GDM1 (cell line): ENCODE measurements at regions not wholly inside any gene's neighbourhood (a gene's known extent, or its start where the extent isn't known, plus 50 kb on each side); places are given as distances from the start of the nearest gene placed in this dataset.

Source experiments
- DNase-seq: peaks from one replicate; lab custom pipeline; 2025; lab: John Stamatoyannopoulos, UW

- DNase-seq = no peak
These were observed 100.1 kb upstream of the MAP4K3 start for GRCh38 chr2:39537150-39537549.

- no peak for DNase-seq
These were observed 101.6 kb upstream of the MAP4K3 start for GRCh38 chr2:39538718-39539117.

DNA sequence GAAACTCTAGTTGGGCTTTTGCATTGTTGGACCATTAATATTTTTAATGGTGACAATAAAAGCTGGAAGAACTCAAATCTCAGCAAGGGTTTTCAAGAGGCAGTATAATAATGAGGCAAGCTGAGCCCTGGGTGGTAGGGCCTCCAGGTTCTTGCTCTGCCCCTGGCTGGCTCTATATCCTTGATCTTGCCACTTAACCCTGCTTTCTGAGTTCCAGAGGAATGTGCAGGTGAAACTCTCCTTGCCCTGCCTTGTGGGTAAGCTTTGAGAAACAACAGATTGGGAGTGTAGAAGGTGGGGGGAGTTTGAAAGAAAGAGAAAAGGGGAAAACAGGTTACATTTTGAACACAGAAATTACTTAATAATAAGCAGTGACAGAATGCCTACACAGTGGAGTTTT, 103.3 kb upstream of the MAP4K3 start:
- no peak for DNase-seq

GRCh38 chr2:39541011-39541930, 104.2 kb upstream of the MAP4K3 start:
- DNase-seq = no peak

- DNase-seq = no peak
These were observed 105.4 kb upstream of the MAP4K3 start for GRCh38 chr2:39542523-39542922.

DNA sequence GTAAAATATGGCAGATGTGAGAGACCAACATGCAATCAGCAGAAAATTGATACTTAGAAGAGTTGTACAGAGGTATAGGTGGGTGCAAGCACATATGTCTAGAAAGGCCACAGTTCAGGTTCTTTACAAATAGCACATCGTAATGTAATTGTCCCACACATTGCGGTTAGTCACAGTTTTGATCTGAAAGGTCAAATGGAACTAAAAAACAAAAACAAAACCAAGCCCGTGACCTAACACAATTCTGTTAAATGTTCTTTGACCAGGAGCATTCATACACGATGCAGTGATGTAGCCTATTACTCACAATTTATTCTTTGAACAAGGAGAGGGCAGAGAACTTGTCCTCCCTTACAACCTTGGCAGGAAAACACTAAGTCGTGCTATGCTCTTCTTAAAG, 108.9 kb upstream of the MAP4K3 start:
- DNase-seq = no peak

DNA sequence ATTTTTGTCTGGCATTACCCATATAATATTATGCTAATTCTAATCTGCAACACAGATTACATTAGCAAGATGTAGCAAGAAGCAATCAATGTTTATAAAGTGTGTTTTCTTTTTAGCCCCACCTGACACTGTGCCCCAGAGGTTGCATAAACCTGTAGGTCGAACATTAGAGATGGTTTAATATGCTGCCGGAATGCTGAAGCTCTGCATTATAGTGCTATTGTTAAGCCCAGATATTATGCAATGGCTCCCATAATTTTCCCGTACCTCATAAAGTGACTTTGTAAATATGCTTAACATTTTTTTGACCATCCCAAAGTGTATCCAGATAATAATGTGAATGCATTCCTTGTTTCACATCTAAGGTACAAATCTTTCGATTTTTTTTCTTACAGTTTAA, 109.3 kb upstream of the MAP4K3 start:
- no peak for DNase-seq

- no peak for DNase-seq
These were observed 109.9 kb upstream of the MAP4K3 start for GRCh38 chr2:39546937-39547336.

DNA sequence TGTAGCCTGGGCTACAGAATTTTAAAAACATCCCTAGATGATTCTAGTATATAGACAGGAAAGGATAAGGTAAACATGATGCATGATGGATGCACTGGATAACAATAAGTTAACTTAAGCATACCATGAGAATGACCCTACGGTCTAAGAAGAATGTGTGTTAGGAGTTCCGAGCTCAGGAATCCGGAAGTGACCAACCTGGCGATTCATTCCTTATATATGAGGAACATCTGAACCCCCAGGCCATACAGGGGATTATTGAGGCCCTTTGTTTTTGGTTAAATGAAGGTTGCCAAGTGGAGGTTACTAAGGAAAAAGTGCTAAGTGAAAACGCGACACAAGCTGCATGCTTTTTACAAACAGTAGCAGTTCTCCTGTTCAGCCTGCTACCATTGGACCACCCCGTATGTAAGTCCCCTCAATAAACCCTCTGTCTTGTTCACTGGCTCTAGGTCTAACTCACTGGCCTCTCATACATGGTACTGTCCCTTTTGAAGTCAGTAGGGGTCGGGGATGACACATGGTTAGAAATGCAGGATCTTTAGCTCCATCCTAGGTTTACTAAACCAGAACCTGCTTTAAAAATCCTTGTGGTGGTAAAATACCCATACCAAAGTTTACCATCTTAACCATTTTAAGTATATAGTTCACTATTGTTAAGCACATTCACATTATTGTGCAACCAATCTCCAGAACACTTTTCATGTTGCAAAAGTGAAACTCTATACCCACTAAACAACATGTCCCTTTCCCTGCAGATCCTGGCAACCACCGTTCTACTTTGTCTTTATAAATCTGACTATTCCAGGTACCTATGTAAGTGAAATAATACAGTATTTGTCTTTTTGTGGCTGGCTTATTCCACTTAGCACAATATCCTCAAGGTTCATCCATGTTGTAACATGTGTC, 111.0 kb upstream of the MAP4K3 start:
- no peak for DNase-seq

DNA sequence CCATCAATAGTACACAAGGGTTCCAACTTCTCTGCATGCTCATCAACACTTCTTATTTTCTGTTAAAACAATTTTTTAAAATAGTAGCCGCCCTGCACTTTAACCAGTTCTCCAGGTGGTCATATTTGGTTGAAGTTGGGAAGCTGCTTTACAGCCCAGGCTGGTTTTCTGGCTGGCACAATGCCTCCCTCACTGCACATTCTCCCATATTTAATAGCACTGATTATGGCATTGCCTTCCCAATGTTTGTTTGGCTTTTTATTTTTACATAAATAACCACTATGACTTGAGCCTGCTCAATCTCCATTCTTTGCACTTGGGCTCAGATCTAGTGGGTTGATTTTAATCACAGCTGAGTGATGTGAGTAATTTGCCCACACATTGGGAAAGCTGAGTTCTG, 111.9 kb upstream of the MAP4K3 start:
- DNase-seq = no peak

GRCh38 chr2:39549718-39550464, 112.8 kb upstream of the MAP4K3 start:
- DNase-seq = no peak

GRCh38 chr2:39550701-39551285, 113.7 kb upstream of the MAP4K3 start:
- no peak for DNase-seq

GRCh38 chr2:39558906-39559305, 106.8 kb upstream of the TMEM178A start:
- DNase-seq = no peak

DNA sequence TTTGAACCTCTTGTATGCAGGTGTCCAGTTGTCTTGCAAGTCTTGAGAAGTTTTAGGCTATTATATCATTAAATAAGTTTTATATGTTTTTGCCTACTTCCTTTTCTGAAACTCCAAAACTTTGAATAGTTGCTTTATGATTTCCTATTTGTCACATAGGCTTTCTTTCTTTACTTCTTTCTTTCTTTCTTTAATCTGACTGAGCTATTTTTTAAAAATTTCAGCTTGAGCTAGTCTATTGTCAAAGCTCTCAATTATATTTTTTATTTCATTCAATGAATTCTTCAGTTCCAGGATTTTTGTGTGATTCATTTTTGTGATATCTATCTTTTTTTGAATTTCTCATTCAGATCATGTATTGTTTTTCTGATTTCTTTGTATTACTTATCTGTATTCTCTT, 102.1 kb upstream of the TMEM178A start:
- no peak for DNase-seq

DNA sequence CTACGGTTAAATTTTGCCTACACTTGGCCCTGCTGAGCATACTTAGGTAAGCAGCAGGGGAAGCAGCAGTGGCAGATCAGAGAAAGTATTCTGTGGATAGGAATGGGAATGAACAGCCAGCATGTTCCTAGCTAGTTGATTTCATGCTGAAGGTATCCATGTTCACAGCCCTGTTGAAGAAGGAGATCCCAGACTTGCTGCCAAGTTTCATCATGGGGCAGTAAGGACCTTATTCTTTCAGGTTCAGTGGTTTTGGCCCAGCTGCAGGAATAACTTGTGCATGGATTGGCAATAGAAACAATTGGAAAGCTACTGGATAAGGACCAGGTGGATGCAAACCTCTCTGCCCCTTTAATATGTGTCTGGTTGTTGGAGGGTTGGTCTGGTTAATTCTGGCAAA, 98.2 kb upstream of the TMEM178A start:
- no peak for DNase-seq

DNA sequence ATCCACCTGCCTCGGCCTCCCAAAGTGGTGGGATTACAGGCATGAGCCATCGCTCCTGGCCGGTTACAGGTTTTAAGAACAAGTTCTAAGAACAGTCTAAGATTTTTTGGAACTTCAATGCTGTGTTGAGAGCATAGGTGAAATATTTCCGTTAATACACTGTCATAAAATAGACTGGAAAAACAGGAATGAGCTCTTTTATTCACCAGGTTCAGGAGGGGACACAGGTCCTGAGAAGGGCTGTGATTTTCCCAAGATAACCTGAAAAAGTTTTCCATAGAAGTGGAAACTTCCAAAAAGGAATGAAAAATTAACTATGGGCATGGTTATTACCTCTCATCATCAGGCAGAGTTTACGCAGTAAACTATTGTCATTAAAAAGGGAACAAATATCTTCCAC, 97.6 kb upstream of the TMEM178A start:
- DNase-seq = no peak

GRCh38 chr2:39568561-39569006, 97.1 kb upstream of the TMEM178A start:
- DNase-seq = no peak

GRCh38 chr2:39570130-39570555, 95.6 kb upstream of the TMEM178A start:
- no peak for DNase-seq

DNA sequence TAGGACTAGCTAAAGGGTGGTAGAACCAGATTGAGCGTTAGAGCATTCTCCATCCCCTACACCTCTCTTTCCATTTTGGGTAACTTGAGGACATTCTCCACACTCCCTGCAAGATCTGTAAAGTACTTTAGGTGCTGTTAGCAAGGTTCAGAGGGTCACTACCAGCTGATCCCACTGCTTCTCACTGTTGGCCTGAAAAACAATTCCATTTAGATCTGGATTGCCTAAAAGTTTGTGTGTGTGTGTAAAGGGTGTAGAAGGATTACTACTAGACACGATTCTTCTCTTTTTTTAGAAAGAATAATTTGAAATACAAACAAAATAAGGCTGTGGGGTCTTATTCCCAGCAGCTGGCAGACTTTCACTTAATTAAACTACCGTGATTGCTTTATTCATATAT, 95.1 kb upstream of the TMEM178A start:
- DNase-seq = no peak

DNA sequence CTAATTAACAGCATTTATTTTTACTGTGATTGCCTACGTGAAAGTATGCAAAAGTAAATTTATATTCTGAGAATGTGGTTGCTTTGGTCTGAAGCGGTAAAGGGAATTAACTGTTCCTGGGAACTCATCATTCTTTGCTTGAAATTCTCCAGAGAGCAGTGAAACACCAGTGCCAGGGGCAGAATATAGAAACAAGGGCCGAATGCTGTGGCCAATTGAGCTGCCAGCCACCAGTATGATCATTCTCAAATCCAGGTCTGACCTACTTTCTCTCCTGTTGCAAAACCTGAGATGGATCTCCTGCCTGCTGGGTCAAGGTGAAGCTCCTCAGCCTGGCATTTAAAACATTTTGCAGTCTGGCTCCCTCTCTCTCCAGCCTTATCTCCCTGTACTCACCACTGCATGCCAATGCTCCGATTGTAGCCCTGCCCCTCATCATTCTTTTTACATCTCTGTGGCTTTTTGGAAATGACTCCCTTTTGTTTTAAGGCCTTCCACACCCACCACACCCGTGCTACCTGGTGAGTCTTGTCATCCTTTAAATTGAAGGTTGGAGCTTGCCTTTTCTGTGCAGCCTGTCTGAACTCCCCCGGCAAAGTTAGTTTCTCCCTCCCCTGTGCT, 94.5 kb upstream of the TMEM178A start:
- DNase-seq = no peak

- DNase-seq = no peak
These were observed 92.4 kb upstream of the TMEM178A start for GRCh38 chr2:39573276-39573675.
